ENCODE measurements at regions not wholly inside any gene's neighbourhood (a gene's known extent, or its start where the extent isn't known, plus 50 kb on each side); places are given as distances from the start of the nearest gene placed in this dataset.

GRCh38 chr19:28169168-28169887 is 1043.6 kb downstream of the UQCRFS1 start:
- H3K27me3 ChIP-seq = no peaks in the 10 kb centered on the region
- no peaks in the 10 kb centered on the region for H3K4me1 ChIP-seq (ENCODE audit: insufficient read depth)
- intact Hi-C loops (cut with DNase I) = no loop called here
- DNase-seq = no peak
- H3K4me3 ChIP-seq = no peak overlapping the region
- 17 to 29% (median 22%) methylated on average over 5 of the region's 5 CpGs for WGBS, 3 donors
- H3K27ac ChIP-seq = no peak overlapping the region
- H3K36me3 ChIP-seq = no peaks in the 10 kb centered on the region
- H3K9me3 ChIP-seq = no peaks in the 10 kb centered on the region
- TF ChIP-seq POLR2A (IDR thresholded peaks at IDR 0.05) (no peak), CTCF (IDR thresholded peaks at IDR 0.05) (no peak), EP300 (IDR thresholded peaks at IDR 0.05) (no peak)

- 53 to 64% (median 59%) methylated on average over 2 of the region's 2 CpGs for WGBS, 3 donors
- Histone ChIP-seq H3K27me3 (no peaks in the 10 kb centered on the region), H3K4me1 (ENCODE audit: insufficient read depth) (no peaks in the 10 kb centered on the region), H3K9me3 (no peaks in the 10 kb centered on the region), H3K36me3 (no peaks in the 10 kb centered on the region), H3K4me3 (no peak overlapping the region), H3K27ac (no peak overlapping the region)
- TF ChIP-seq CTCF (IDR thresholded peaks at IDR 0.05) (no peak), EP300 (IDR thresholded peaks at IDR 0.05) (no peak), POLR2A (IDR thresholded peaks at IDR 0.05) (no peak)
- intact Hi-C loops (cut with DNase I) = no loop called here
- DNase-seq = no peak
Observed at GRCh38 chr19:28168557-28168956, 1044.4 kb downstream of the UQCRFS1 start.

GRCh38 chr19:28166025-28166424 is 1046.9 kb downstream of the UQCRFS1 start:
- no peak for TF ChIP-seq POLR2A (IDR thresholded peaks at IDR 0.05)
- no peak for TF ChIP-seq EP300 (IDR thresholded peaks at IDR 0.05)
- no peak for TF ChIP-seq CTCF (IDR thresholded peaks at IDR 0.05)
- WGBS, 3 donors = 78 to 86% (median 82%) methylated on average over 8 of the region's 8 CpGs
- no peaks in the 10 kb centered on the region for H3K4me1 ChIP-seq (ENCODE audit: insufficient read depth)
- DNase-seq = no peak
- H3K27me3 ChIP-seq = no peaks in the 10 kb centered on the region
- no peaks in the 10 kb centered on the region for H3K9me3 ChIP-seq
- H3K36me3 ChIP-seq = no peaks in the 10 kb centered on the region
- no peak overlapping the region for H3K27ac ChIP-seq
- no peak overlapping the region for H3K4me3 ChIP-seq
- intact Hi-C loops (cut with DNase I) = no loop called here

- Histone ChIP-seq H3K9me3 (no peaks in the 10 kb centered on the region), H3K27ac (no peak overlapping the region), H3K4me3 (no peak overlapping the region), H3K36me3 (no peaks in the 10 kb centered on the region), H3K27me3 (no peaks in the 10 kb centered on the region), H3K4me1 (ENCODE audit: insufficient read depth) (no peaks in the 10 kb centered on the region)
- DNase-seq = no peak
- TF ChIP-seq EP300 (IDR thresholded peaks at IDR 0.05) = no peak
- no peak for TF ChIP-seq CTCF (IDR thresholded peaks at IDR 0.05)
- TF ChIP-seq POLR2A (IDR thresholded peaks at IDR 0.05) = no peak
- 19 to 26% (median 22%) methylated on average over 3 of the region's 3 CpGs for WGBS, 3 donors
- intact Hi-C loops (cut with DNase I) = no loop called here
Observed at GRCh38 chr19:28164214-28164613, 1048.7 kb downstream of the UQCRFS1 start.
